A549 (cell line): ENCODE measurements at regions not wholly inside any gene's neighbourhood (a gene's known extent, or its start where the extent isn't known, plus 50 kb on each side); places are given as distances from the start of the nearest gene placed in this dataset.

Experiments
- EP300 ChIP-seq, 2 experiments: fragments of >200 bp; sonication (Bioruptor Twin); formaldehyde crosslinking; IDR thresholded peaks; 2 replicates in 1 of 2; 3 replicates in 1 of 2; pipeline ENCODE4 v1.6.1; 2016 to 2017
- POLR2A ChIP-seq: IDR thresholded peaks from 2 replicates; pipeline ENCODE4 v1.6.1; 2012; ENCODE audit warnings: mild to moderate bottlenecking, low read length
- REST ChIP-seq: fragments of 200-600 bp; sonication (generic); IDR thresholded peaks from 2 replicates; pipeline ENCODE4 v1.6.1; 2016; ENCODE audit warnings: antibody characterized with exemption, mild to moderate bottlenecking, moderate library complexity
- TF ChIP-seq, protein P1 (sequence below): fragments of 150-350 bp; IDR thresholded peaks from 2 replicates; pipeline ENCODE4 v1.6.1; 2014; ENCODE audit warnings: low read depth, mild to moderate bottlenecking, low read length
- TF ChIP-seq, protein P2 (sequence below): fragments of >200 bp; sonication (Bioruptor Twin); formaldehyde crosslinking; IDR thresholded peaks from 3 replicates; pipeline ENCODE4 v1.5.1; 2016

- TF ChIP-seq, protein P1, sequence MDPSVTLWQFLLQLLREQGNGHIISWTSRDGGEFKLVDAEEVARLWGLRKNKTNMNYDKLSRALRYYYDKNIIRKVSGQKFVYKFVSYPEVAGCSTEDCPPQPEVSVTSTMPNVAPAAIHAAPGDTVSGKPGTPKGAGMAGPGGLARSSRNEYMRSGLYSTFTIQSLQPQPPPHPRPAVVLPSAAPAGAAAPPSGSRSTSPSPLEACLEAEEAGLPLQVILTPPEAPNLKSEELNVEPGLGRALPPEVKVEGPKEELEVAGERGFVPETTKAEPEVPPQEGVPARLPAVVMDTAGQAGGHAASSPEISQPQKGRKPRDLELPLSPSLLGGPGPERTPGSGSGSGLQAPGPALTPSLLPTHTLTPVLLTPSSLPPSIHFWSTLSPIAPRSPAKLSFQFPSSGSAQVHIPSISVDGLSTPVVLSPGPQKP = no peak
- TF ChIP-seq, protein P2, sequence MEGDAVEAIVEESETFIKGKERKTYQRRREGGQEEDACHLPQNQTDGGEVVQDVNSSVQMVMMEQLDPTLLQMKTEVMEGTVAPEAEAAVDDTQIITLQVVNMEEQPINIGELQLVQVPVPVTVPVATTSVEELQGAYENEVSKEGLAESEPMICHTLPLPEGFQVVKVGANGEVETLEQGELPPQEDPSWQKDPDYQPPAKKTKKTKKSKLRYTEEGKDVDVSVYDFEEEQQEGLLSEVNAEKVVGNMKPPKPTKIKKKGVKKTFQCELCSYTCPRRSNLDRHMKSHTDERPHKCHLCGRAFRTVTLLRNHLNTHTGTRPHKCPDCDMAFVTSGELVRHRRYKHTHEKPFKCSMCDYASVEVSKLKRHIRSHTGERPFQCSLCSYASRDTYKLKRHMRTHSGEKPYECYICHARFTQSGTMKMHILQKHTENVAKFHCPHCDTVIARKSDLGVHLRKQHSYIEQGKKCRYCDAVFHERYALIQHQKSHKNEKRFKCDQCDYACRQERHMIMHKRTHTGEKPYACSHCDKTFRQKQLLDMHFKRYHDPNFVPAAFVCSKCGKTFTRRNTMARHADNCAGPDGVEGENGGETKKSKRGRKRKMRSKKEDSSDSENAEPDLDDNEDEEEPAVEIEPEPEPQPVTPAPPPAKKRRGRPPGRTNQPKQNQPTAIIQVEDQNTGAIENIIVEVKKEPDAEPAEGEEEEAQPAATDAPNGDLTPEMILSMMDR = no peak
- TF ChIP-seq POLR2A (no peak), EP300 (IDR thresholded peaks at IDR 0.05) (no peak), REST (no peak)
Observed at GRCh38 chr3:124621498-124621897, 108.8 kb upstream of the UMPS start.
